BJ (cell line): ENCODE measurements at regions not wholly inside any gene's neighbourhood (a gene's known extent, or its start where the extent isn't known, plus 50 kb on each side); places are given as distances from the start of the nearest gene placed in this dataset.

Experiments
- CTCF ChIA-PET: fragments of 350-600 bp; formaldehyde crosslinking; extraction: SDS; loops from one replicate; lab custom pipeline; 2021; ENCODE audit warnings: antibody characterized with exemption, inconsistent platforms; lab: Yijun Ruan, JAX
- POLR2A ChIA-PET: fragments of 300-600 bp; sonication (Branson Sonifier 250); formaldehyde crosslinking; extraction: SDS; loops from one replicate; lab custom pipeline; 2021; ENCODE audit warnings: antibody characterized with exemption; lab: Charles Lee
- DNase-seq: peaks from one replicate; pipeline ENCODE4 v3.0.0-alpha.2; 2011; ENCODE audit warnings: low read depth
- H3K27me3 ChIP-seq: 2 replicates; pipeline ENCODE4 v1.6.0; 2011; ENCODE audit warnings: low read length; ENCODE audit not compliant: control insufficient read depth, insufficient read depth
- H3K36me3 ChIP-seq: 2 replicates; pipeline ENCODE4 v1.5.1; 2011; ENCODE audit warnings: low read length; ENCODE audit not compliant: control insufficient read depth, insufficient read depth
- H3K4me3 ChIP-seq: 2 replicates; pipeline ENCODE4 v1.5.1; 2011; ENCODE audit warnings: low read depth, mild to moderate bottlenecking, control low read depth, low read length
- CTCF ChIP-seq: IDR thresholded peaks from 2 replicates; pipeline ENCODE4 v1.5.1; 2011; ENCODE audit warnings: low read depth, mild to moderate bottlenecking, control low read depth, inconsistent platforms, low read length, moderate library complexity; ENCODE audit not compliant: insufficient read depth

- no peaks in the 10 kb centered on the region; the same call in 1 of the 2 replicates for H3K27me3 ChIP-seq
- no peak for TF ChIP-seq CTCF
- no peak for DNase-seq
- no peak overlapping the region for H3K4me3 ChIP-seq
- H3K36me3 ChIP-seq: no peaks in the 10 kb centered on the region
- CTCF ChIA-PET: interaction anchor here (1.0 kb wide), 1 partner anchor 26 kb away, joined by 4 read pairs; no protein-coding TSS in a partner anchor
- POLR2A ChIA-PET: no interaction called here
Measured at GRCh38 chr11:116665523-116665922, 107.3 kb downstream of the BUD13 start.

GRCh38 chr11:116661056-116661455, 111.7 kb downstream of the BUD13 start:
- TF ChIP-seq CTCF: no peak
- no peaks in the 10 kb centered on the region for H3K27me3 ChIP-seq
- ChIA-PET POLR2A (no interaction called here), CTCF (interaction anchor here (1.1 kb wide), 1 partner anchor 30 kb away, joined by 3 read pairs; no protein-coding TSS in a partner anchor)
- H3K36me3 ChIP-seq: no peaks in the 10 kb centered on the region
- no peak overlapping the region for H3K4me3 ChIP-seq
- no peak for DNase-seq

GRCh38 chr11:116660011-116660410, 112.8 kb downstream of the BUD13 start:
- DNase-seq: no peak
- Histone ChIP-seq H3K4me3 (no peak overlapping the region), H3K27me3 (no peaks in the 10 kb centered on the region), H3K36me3 (no peaks in the 10 kb centered on the region)
- ChIA-PET CTCF (no interaction called here), POLR2A (no interaction called here)
- TF ChIP-seq CTCF: no peak

GRCh38 chr11:116658876-116659535, 113.8 kb downstream of the BUD13 start:
- TF ChIP-seq CTCF: no peak
- POLR2A ChIA-PET: no interaction called here

GRCh38 chr11:116657842-116658825, 114.7 kb downstream of the BUD13 start:
- ChIA-PET CTCF (no interaction called here), POLR2A (no interaction called here)
- Histone ChIP-seq H3K36me3 (no peaks in the 10 kb centered on the region), H3K27me3 (no peaks in the 10 kb centered on the region), H3K4me3 (no peak overlapping the region)
- no peak for TF ChIP-seq CTCF
- DNase-seq: no peak

More at GRCh38 chr11:116658876-116659535, 113.8 kb downstream of the BUD13 start:
- Histone ChIP-seq H3K4me3 (no peak overlapping the region), H3K36me3 (no peaks in the 10 kb centered on the region), H3K27me3 (no peaks in the 10 kb centered on the region)
- CTCF ChIA-PET: no interaction called here
- no peak for DNase-seq
